Caco-2 (cell line): ENCODE measurements at regions not wholly inside any gene's neighbourhood (a gene's known extent, or its start where the extent isn't known, plus 50 kb on each side); places are given as distances from the start of the nearest gene placed in this dataset.

Experiments
- BruUV-seq: library from RNA; stranded (reverse); fragments of 400-500 nt; replicated peaks from 2 replicates; lab custom pipeline; 2021; lab: Mats Ljungman, UMichigan
- CTCF ChIA-PET: fragments of 300-600 bp; sonication (Branson Sonifier 250); formaldehyde crosslinking; loops from one replicate; lab custom pipeline; 2022; ENCODE audit warnings: antibody characterized with exemption; lab: Charles Lee
- POLR2A ChIA-PET: fragments of 300-600 bp; sonication (Branson Sonifier 250); formaldehyde crosslinking; loops from one replicate; lab custom pipeline; 2022; ENCODE audit warnings: antibody characterized with exemption; lab: Charles Lee
- DNase-seq, 2 experiments: peaks; one replicate each; pipeline versions ENCODE4 v3.0.0 to v3.0.0-alpha.2; 2020 to 2022
- H3K27me3 ChIP-seq: replicated peaks from 2 replicates; pipeline ENCODE4 v1.6.0; 2011; ENCODE audit warnings: low read length; ENCODE audit not compliant: control insufficient read depth, insufficient read depth
- H3K36me3 ChIP-seq: 2 replicates; pipeline ENCODE4 v1.5.1; 2011; ENCODE audit warnings: low read length; ENCODE audit not compliant: control insufficient read depth, insufficient read depth
- H3K4me1 ChIP-seq: fragments of 250-450 bp; sonication (Bioruptor Pico); 2 replicates; pipeline ENCODE4 v1.5.1; 2020; ENCODE audit warnings: mild to moderate bottlenecking
- H3K4me3 ChIP-seq: 2 replicates; pipeline ENCODE4 v1.5.1; 2011; ENCODE audit warnings: low read depth, mild to moderate bottlenecking, control low read depth, low read length
- H3K9me3 ChIP-seq: fragments of 250-450 bp; sonication (Bioruptor Pico); 2 replicates; pipeline ENCODE4 v1.5.1; 2020; ENCODE audit warnings: mild to moderate bottlenecking, moderate library complexity
- H3K27ac Mint-ChIP-seq: one replicate; pipeline ENCODE4 v1.8.0; 2022; ENCODE audit warnings: mixed read lengths; ENCODE audit not compliant: unreplicated experiment
- H3K27me3 Mint-ChIP-seq: one replicate; pipeline ENCODE4 v1.8.0; 2022; ENCODE audit warnings: mixed read lengths; ENCODE audit not compliant: insufficient read depth, unreplicated experiment
- H3K36me3 Mint-ChIP-seq: one replicate; pipeline ENCODE4 v1.8.0; 2022; ENCODE audit warnings: mild to moderate bottlenecking, mixed read lengths; ENCODE audit not compliant: insufficient read depth, unreplicated experiment
- H3K4me1 Mint-ChIP-seq: one replicate; pipeline ENCODE4 v1.8.0; 2022; ENCODE audit warnings: low read depth, mixed read lengths; ENCODE audit not compliant: unreplicated experiment
- H3K4me3 Mint-ChIP-seq: one replicate; pipeline ENCODE4 v1.8.0; 2022; ENCODE audit warnings: mild to moderate bottlenecking, moderate library complexity, mixed read lengths; ENCODE audit not compliant: unreplicated experiment
- H3K9me3 Mint-ChIP-seq: one replicate; pipeline ENCODE4 v1.8.0; 2022; ENCODE audit warnings: mixed read lengths; ENCODE audit not compliant: unreplicated experiment
- CTCF ChIP-seq, 2 experiments: fragments of 200-600 bp in 1 of 2; IDR thresholded peaks; 1 replicate in 1 of 2; 2 replicates in 1 of 2; pipeline versions ENCODE4 v1.5.1 to v1.8.0; 2011 to 2022; ENCODE audit warnings: antibody characterized with exemption in 1 of 2, control low read depth in 1 of 2, inconsistent platforms in 1 of 2, low read depth in 1 of 2, low read length in 1 of 2, mild to moderate bottlenecking in 1 of 2, moderate library complexity in 1 of 2; ENCODE audit not compliant: insufficient read depth in 1 of 2, severe bottlenecking in 1 of 2, unreplicated experiment in 1 of 2
- intact Hi-C: fragments of 100-400 bp; cut with micrococcal nuclease; formaldehyde crosslinking; loops from one replicate; pipeline ENCODE4 v1.10.0; 2022; ENCODE audit not compliant: unreplicated experiment

GRCh38 chr13:95502216-95502615, 50.3 kb upstream of the CLDN10 start:
- no peaks in the 10 kb centered on the region for H3K27me3 Mint-ChIP-seq
- DNase-seq: no peak
- Histone ChIP-seq H3K4me1 (no peaks in the 10 kb centered on the region), H3K4me3 (no peak overlapping the region), H3K27me3 (no peaks in the 10 kb centered on the region), H3K9me3 (no peaks in the 10 kb centered on the region; the same call in 1 of the 2 replicates), H3K36me3 (no peaks in the 10 kb centered on the region)
- intact Hi-C loops: no loop called here
- POLR2A ChIA-PET: no interaction called here
- H3K4me1 Mint-ChIP-seq: no peaks in the 10 kb centered on the region
- TF ChIP-seq CTCF (IDR thresholded peaks at IDR 0.05; ENCODE audit: insufficient read depth in 1 of 2, low read depth in 1 of 2, low read length in 1 of 2, severe bottlenecking in 1 of 2, unreplicated experiment in 1 of 2): no peak
- no peak overlapping the region for H3K27ac Mint-ChIP-seq
- CTCF ChIA-PET: no interaction called here
- no TSS peak for BruUV-seq
- peaks cover 24% of the 10 kb centered on the region for H3K9me3 Mint-ChIP-seq
- no peaks in the 10 kb centered on the region for H3K36me3 Mint-ChIP-seq
- no peak overlapping the region for H3K4me3 Mint-ChIP-seq
